ENCODE measurements at regions not wholly inside any gene's neighbourhood (a gene's known extent, or its start where the extent isn't known, plus 50 kb on each side); places are given as distances from the start of the nearest gene placed in this dataset.

GRCh38 chr15:38624244-38625205 lies 59.9 kb upstream of the RASGRP1 start:
- POLR2A ChIA-PET: no interaction called here
- Histone ChIP-seq H3K4me3 (ENCODE audit: low read depth in 2 of 2, low read length in 2 of 2) (no peak overlapping the region), H3K27ac (ENCODE audit: low read length) (no peak overlapping the region), H3K27me3 (ENCODE audit: control insufficient read depth, insufficient read depth, low read length) (peaks cover 2% of the 10 kb centered on the region; the same call in 1 of the 2 replicates), H3K9me3 (ENCODE audit: control insufficient read depth, insufficient read depth, low read depth, low read length) (no peaks in the 10 kb centered on the region), H3K36me3 (ENCODE audit: control insufficient read depth, insufficient read depth, low read length) (no peaks in the 10 kb centered on the region), H3K4me1 (ENCODE audit: control insufficient read depth, insufficient read depth, low read length) (no peaks in the 10 kb centered on the region)
- intact Hi-C loops (cut with micrococcal nuclease; ENCODE audit: unreplicated experiment): no loop called here
- no peak for DNase-seq (ENCODE audit: low read depth, low spot score)
- no TSS peak for BruUV-seq (replicated peaks)
- no peak for ATAC-seq
- CTCF ChIA-PET: interaction anchor here (0.6 kb wide), 1 partner anchor 183 kb away, joined by 3 read pairs; no protein-coding TSS in a partner anchor
- in situ Hi-C loops (cut with HindIII; ENCODE audit: low pct_unique_long_range_greater_than_20kb, low sequenced_read_pairs): no loop called here
- TF ChIP-seq CTCF (IDR thresholded peaks at IDR 0.05): no peak
- TF ChIP-seq TCF7L2 (IDR thresholded peaks at IDR 0.05; ENCODE audit: low read depth, low read length): no peak
- no peak for TF ChIP-seq REST (IDR thresholded peaks at IDR 0.05; ENCODE audit: insufficient read depth in 1 of 2, low read depth in 2 of 2, low read length in 1 of 2)
- no peak for TF ChIP-seq POLR2AphosphoS5 (IDR thresholded peaks at IDR 0.05; ENCODE audit: low read depth, low read length)
- TF ChIP-seq SIN3A (IDR thresholded peaks at IDR 0.05; ENCODE audit: borderline replicate concordance, insufficient read depth, low read depth, low read length): no peak

GRCh38 chr15:38625886-38626285 lies 61.3 kb upstream of the RASGRP1 start:
- Histone ChIP-seq H3K27me3 (ENCODE audit: control insufficient read depth, insufficient read depth, low read length) (peaks cover 2% of the 10 kb centered on the region; the same call in 1 of the 2 replicates), H3K4me1 (ENCODE audit: control insufficient read depth, insufficient read depth, low read length) (no peaks in the 10 kb centered on the region), H3K36me3 (ENCODE audit: control insufficient read depth, insufficient read depth, low read length) (no peaks in the 10 kb centered on the region), H3K27ac (ENCODE audit: low read length) (no peak overlapping the region), H3K4me3 (ENCODE audit: low read depth in 2 of 2, low read length in 2 of 2) (no peak overlapping the region), H3K9me3 (ENCODE audit: control insufficient read depth, insufficient read depth, low read depth, low read length) (no peaks in the 10 kb centered on the region)
- no TSS peak for BruUV-seq (replicated peaks)
- no peak for DNase-seq (ENCODE audit: low read depth, low spot score)
- in situ Hi-C loops (cut with HindIII; ENCODE audit: low pct_unique_long_range_greater_than_20kb, low sequenced_read_pairs): no loop called here
- no peak for ATAC-seq
- CTCF ChIA-PET: no interaction called here
- intact Hi-C loops (cut with micrococcal nuclease; ENCODE audit: unreplicated experiment): no loop called here
- TF ChIP-seq TCF7L2 (IDR thresholded peaks at IDR 0.05; ENCODE audit: low read depth, low read length): no peak
- TF ChIP-seq SIN3A (IDR thresholded peaks at IDR 0.05; ENCODE audit: borderline replicate concordance, insufficient read depth, low read depth, low read length): no peak
- no peak for TF ChIP-seq REST (IDR thresholded peaks at IDR 0.05; ENCODE audit: insufficient read depth in 1 of 2, low read depth in 2 of 2, low read length in 1 of 2)
- no peak for TF ChIP-seq CTCF (IDR thresholded peaks at IDR 0.05)
- TF ChIP-seq POLR2AphosphoS5 (IDR thresholded peaks at IDR 0.05; ENCODE audit: low read depth, low read length): no peak
- POLR2A ChIA-PET: no interaction called here

All from Panc1 (cell line).